ENCODE measurements at regions not wholly inside any gene's neighbourhood (a gene's known extent, or its start where the extent isn't known, plus 50 kb on each side); places are given as distances from the start of the nearest gene placed in this dataset.

DNA sequence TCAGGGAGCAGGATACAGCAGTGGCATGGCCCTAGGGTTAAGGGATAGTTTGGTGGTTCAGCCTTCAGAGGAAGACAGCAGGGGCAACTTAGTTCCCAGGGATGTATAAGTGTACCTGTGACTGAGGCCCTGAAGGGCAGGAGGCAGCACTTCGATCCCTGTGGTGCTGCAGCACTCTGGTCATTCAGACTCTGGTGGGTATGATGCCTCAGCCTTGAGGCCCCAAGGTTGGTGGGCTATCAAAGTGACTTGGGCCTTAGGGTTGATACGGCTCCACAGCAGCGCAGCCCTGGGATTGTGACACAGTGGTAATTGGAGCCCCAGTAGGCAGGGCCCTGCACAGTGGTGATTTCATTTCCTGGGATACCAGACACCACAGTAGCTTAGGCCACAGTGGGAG lies 1703.1 kb downstream of the PCDH7 start:
- no peaks in the 10 kb centered on the region for H4K20me1 ChIP-seq (ENCODE audit: insufficient read depth, low read length)
- H3K9me2 ChIP-seq (ENCODE audit: insufficient read depth, low read length), result no peaks in the 10 kb centered on the region
- no peaks in the 10 kb centered on the region for H3K79me2 ChIP-seq (ENCODE audit: insufficient read depth, low read depth, low read length)
- no peak for DNase-seq (ENCODE audit: low spot score)
- H3K4me2 ChIP-seq (ENCODE audit: low read length), result no peak overlapping the region
- POLR2A ChIA-PET, result no interaction called here
- BruUV-seq (replicated peaks), result no TSS peak
- no peak for TF ChIP-seq EZH2phosphoT487 (IDR thresholded peaks at IDR 0.05; ENCODE audit: borderline replicate concordance, low read depth, low read length)
- TF ChIP-seq, protein P1, sequence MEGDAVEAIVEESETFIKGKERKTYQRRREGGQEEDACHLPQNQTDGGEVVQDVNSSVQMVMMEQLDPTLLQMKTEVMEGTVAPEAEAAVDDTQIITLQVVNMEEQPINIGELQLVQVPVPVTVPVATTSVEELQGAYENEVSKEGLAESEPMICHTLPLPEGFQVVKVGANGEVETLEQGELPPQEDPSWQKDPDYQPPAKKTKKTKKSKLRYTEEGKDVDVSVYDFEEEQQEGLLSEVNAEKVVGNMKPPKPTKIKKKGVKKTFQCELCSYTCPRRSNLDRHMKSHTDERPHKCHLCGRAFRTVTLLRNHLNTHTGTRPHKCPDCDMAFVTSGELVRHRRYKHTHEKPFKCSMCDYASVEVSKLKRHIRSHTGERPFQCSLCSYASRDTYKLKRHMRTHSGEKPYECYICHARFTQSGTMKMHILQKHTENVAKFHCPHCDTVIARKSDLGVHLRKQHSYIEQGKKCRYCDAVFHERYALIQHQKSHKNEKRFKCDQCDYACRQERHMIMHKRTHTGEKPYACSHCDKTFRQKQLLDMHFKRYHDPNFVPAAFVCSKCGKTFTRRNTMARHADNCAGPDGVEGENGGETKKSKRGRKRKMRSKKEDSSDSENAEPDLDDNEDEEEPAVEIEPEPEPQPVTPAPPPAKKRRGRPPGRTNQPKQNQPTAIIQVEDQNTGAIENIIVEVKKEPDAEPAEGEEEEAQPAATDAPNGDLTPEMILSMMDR (conservative IDR thresholded peaks at IDR 0.05; ENCODE audit: low read length), result no peak
- no peaks in the 10 kb centered on the region for H3K36me3 ChIP-seq (ENCODE audit: insufficient read depth, low read length)
- H2AFZ ChIP-seq (ENCODE audit: low read length), result no peak overlapping the region
- intact Hi-C loops (cut with micrococcal nuclease; ENCODE audit: unreplicated experiment), result no loop called here
- H3K4me3 ChIP-seq (ENCODE audit: low read depth, low read length, poor library complexity, severe bottlenecking), result no peak overlapping the region
- CTCF ChIA-PET (ENCODE audit: unreplicated experiment), result no interaction called here
- no peak overlapping the region for H3K27ac ChIP-seq (ENCODE audit: low read depth, low read length, poor library complexity, severe bottlenecking)
- no peaks in the 10 kb centered on the region for H3K4me1 ChIP-seq (ENCODE audit: insufficient read depth, low read length, poor library complexity, severe bottlenecking)
- peaks cover 13% of the 10 kb centered on the region for H3K9me3 ChIP-seq (ENCODE audit: low read length)

DNA sequence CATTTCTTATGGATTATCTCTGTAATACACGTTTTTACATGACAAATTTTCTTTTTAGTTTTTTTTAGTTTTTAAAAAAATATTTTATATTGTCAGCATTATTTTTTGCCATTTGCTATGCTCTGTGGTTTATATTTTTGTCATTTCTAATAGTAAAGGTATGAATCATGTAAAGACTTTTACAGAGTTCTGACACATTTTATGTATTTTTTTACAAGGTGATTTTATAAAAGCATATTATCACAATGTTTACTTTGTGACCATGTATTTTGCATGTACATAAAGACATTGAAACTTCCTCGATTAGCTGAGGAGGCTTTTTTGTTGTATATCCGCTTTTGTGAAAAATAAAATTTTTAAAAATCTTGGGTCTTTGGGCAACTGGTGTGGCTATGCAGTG lies 1705.1 kb downstream of the PCDH7 start:
- DNase-seq (ENCODE audit: low spot score), result no peak
- H4K20me1 ChIP-seq (ENCODE audit: insufficient read depth, low read length), result no peaks in the 10 kb centered on the region
- H3K9me3 ChIP-seq (ENCODE audit: low read length), result peaks cover 13% of the 10 kb centered on the region
- no peak overlapping the region for H2AFZ ChIP-seq (ENCODE audit: low read length)
- H3K36me3 ChIP-seq (ENCODE audit: insufficient read depth, low read length), result no peaks in the 10 kb centered on the region
- H3K79me2 ChIP-seq (ENCODE audit: insufficient read depth, low read depth, low read length), result no peaks in the 10 kb centered on the region
- H3K4me1 ChIP-seq (ENCODE audit: insufficient read depth, low read length, poor library complexity, severe bottlenecking), result no peaks in the 10 kb centered on the region
- BruUV-seq (replicated peaks), result no TSS peak
- H3K9me2 ChIP-seq (ENCODE audit: insufficient read depth, low read length), result no peaks in the 10 kb centered on the region
- no peak overlapping the region for H3K4me3 ChIP-seq (ENCODE audit: low read depth, low read length, poor library complexity, severe bottlenecking)
- no peak overlapping the region for H3K4me2 ChIP-seq (ENCODE audit: low read length)
- POLR2A ChIA-PET, result no interaction called here
- no peak overlapping the region for H3K27ac ChIP-seq (ENCODE audit: low read depth, low read length, poor library complexity, severe bottlenecking)
- TF ChIP-seq, protein P1 (conservative IDR thresholded peaks at IDR 0.05; ENCODE audit: low read length), result no peak
- TF ChIP-seq EZH2phosphoT487 (IDR thresholded peaks at IDR 0.05; ENCODE audit: borderline replicate concordance, low read depth, low read length), result no peak
- intact Hi-C loops (cut with micrococcal nuclease; ENCODE audit: unreplicated experiment), result no loop called here
- CTCF ChIA-PET (ENCODE audit: unreplicated experiment), result no interaction called here

DNA sequence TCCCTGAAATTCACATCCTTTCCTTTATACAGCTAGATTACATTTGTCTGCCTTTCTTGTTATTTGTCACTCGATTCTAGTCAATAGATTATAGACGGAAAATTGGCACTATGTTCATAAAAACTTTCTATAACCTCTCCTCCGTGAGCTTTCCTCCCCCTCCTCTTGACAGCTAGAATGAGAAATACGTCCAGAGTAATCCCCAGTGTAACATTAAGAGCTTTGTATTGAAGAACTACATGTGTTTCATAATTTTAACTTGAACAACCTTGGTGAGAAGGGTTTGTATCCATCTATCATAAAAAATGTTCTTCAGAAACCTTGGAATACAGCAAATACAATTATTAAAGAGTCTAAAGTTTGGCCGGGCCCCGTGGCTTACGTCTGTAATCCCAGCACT lies 1707.4 kb downstream of the PCDH7 start:
- H3K4me1 ChIP-seq (ENCODE audit: insufficient read depth, low read length, poor library complexity, severe bottlenecking), result no peaks in the 10 kb centered on the region
- H3K9me3 ChIP-seq (ENCODE audit: low read length), result peaks cover 8% of the 10 kb centered on the region
- no peak for DNase-seq (ENCODE audit: low spot score)
- no peak for TF ChIP-seq EZH2phosphoT487 (IDR thresholded peaks at IDR 0.05; ENCODE audit: borderline replicate concordance, low read depth, low read length)
- TF ChIP-seq, protein P1 (conservative IDR thresholded peaks at IDR 0.05; ENCODE audit: low read length), result no peak
- H3K36me3 ChIP-seq (ENCODE audit: insufficient read depth, low read length), result no peaks in the 10 kb centered on the region
- CTCF ChIA-PET (ENCODE audit: unreplicated experiment), result no interaction called here
- H3K9me2 ChIP-seq (ENCODE audit: insufficient read depth, low read length), result no peaks in the 10 kb centered on the region
- no peaks in the 10 kb centered on the region for H3K79me2 ChIP-seq (ENCODE audit: insufficient read depth, low read depth, low read length)
- no peaks in the 10 kb centered on the region for H4K20me1 ChIP-seq (ENCODE audit: insufficient read depth, low read length)
- no peak overlapping the region for H3K4me3 ChIP-seq (ENCODE audit: low read depth, low read length, poor library complexity, severe bottlenecking)
- H3K4me2 ChIP-seq (ENCODE audit: low read length), result no peak overlapping the region
- POLR2A ChIA-PET, result no interaction called here
- H3K27ac ChIP-seq (ENCODE audit: low read depth, low read length, poor library complexity, severe bottlenecking), result no peak overlapping the region
- H2AFZ ChIP-seq (ENCODE audit: low read length), result no peak overlapping the region
- intact Hi-C loops (cut with micrococcal nuclease; ENCODE audit: unreplicated experiment), result no loop called here
- no TSS peak for BruUV-seq (replicated peaks)
